ENCODE measurements at regions not wholly inside any gene's neighbourhood (a gene's known extent, or its start where the extent isn't known, plus 50 kb on each side); places are given as distances from the start of the nearest gene placed in this dataset.

GRCh38 chr9:698954-699353, 142.5 kb upstream of the DMRT1 start:
- TF ChIP-seq EZH2 (IDR thresholded peaks at IDR 0.05; ENCODE audit: borderline replicate concordance, low read depth, low read length, severe bottlenecking) (no peak), POLR2A (IDR thresholded peaks at IDR 0.05; ENCODE audit: low read depth, low read length) (no peak), CTCF (IDR thresholded peaks at IDR 0.05; ENCODE audit: extremely low read depth in 1 of 2, insufficient read depth in 1 of 2, low read depth in 1 of 2, low read length in 2 of 2) (no peak), GATA2 (IDR thresholded peaks at IDR 0.05; ENCODE audit: insufficient read depth, insufficient read length, low read depth, low read length) (no peak)

Measured in endothelial cell of umbilical vein (primary cell).